Liver (tissue), 8 donors: ENCODE measurements at regions not wholly inside any gene's neighbourhood (a gene's known extent, or its start where the extent isn't known, plus 50 kb on each side); places are given as distances from the start of the nearest gene placed in this dataset.
A peak's percentile ranks its signal among the peaks of the same experiment; 100 is the strongest.

ENCODE experiments used
- DNase-seq: peaks from one replicate; pipeline ENCODE4 v3.0.0-alpha.2; 2017; ENCODE audit warnings: low spot score
- H3K27ac ChIP-seq, 2 donors: one replicate each; pipeline ENCODE4 v1.7.0; 2013; ENCODE audit warnings: inconsistent platforms in 2 of 2, low read length in 2 of 2, control low read depth in 1 of 2, low read depth in 1 of 2, mild to moderate bottlenecking in 1 of 2
- H3K27me3 ChIP-seq, 4 donors: one replicate each; pipeline versions ENCODE4 v1.6.1 to v1.7.0; 2013; ENCODE audit warnings: low read length in 3 of 4, inconsistent platforms in 1 of 4, mild to moderate bottlenecking in 1 of 4, moderate library complexity in 1 of 4; ENCODE audit not compliant: control insufficient read depth in 4 of 4, insufficient read depth in 4 of 4
- H3K36me3 ChIP-seq, 4 donors: one replicate each; pipeline versions ENCODE4 v1.6.1 to v1.7.0; 2013; ENCODE audit warnings: low read length in 3 of 4, mild to moderate bottlenecking in 3 of 4, low read depth in 1 of 4, moderate library complexity in 1 of 4; ENCODE audit not compliant: control insufficient read depth in 4 of 4, insufficient read depth in 3 of 4
- H3K4me1 ChIP-seq, 4 donors: one replicate each; pipeline versions ENCODE4 v1.6.1 to v1.7.0; 2013; ENCODE audit warnings: low read length in 3 of 4, mild to moderate bottlenecking in 3 of 4, moderate library complexity in 1 of 4; ENCODE audit not compliant: control insufficient read depth in 4 of 4, insufficient read depth in 4 of 4
- H3K4me3 ChIP-seq, 3 donors: one replicate each; pipeline versions ENCODE4 v1.6.1 to v1.7.0; 2013; ENCODE audit warnings: low read length in 3 of 3, control low read depth in 1 of 3, low read depth in 1 of 3, mild to moderate bottlenecking in 1 of 3
- H3K9ac ChIP-seq, 2 donors: one replicate each; pipeline ENCODE4 v1.7.0; 2013; ENCODE audit warnings: low read length in 2 of 2, mild to moderate bottlenecking in 2 of 2, moderate library complexity in 2 of 2, control low read depth in 1 of 2, low read depth in 1 of 2
- H3K9me3 ChIP-seq, 4 donors: one replicate each; pipeline versions ENCODE4 v1.6.1 to v1.7.0; 2013; ENCODE audit warnings: low read length in 3 of 4; ENCODE audit not compliant: control insufficient read depth in 4 of 4
- EGR1 ChIP-seq, 2 donors: IDR thresholded peaks; 2 replicates each; pipeline ENCODE4 v1.6.1; 2016 to 2018; ENCODE audit warnings: antibody characterized with exemption in 2 of 2, low read depth in 2 of 2
- FOXA1 ChIP-seq: IDR thresholded peaks from 2 replicates; pipeline ENCODE4 v1.6.1; 2016; ENCODE audit warnings: antibody characterized with exemption
- FOXA2 ChIP-seq: IDR thresholded peaks from 2 replicates; pipeline ENCODE4 v1.6.1; 2016; ENCODE audit warnings: antibody characterized with exemption
- HNF4A ChIP-seq, 2 donors: conservative IDR thresholded peaks; 2 replicates each; pipeline ENCODE4 v1.6.1; 2016; ENCODE audit warnings: antibody characterized with exemption in 2 of 2, mild to moderate bottlenecking in 2 of 2
- HNF4G ChIP-seq: IDR thresholded peaks from 2 replicates; pipeline ENCODE4 v1.6.1; 2016; ENCODE audit warnings: antibody characterized with exemption
- RAD21 ChIP-seq, 2 donors: IDR thresholded peaks; 2 replicates each; pipeline ENCODE4 v1.6.1; 2016; ENCODE audit warnings: antibody characterized with exemption in 2 of 2, mild to moderate bottlenecking in 2 of 2
- REST ChIP-seq: IDR thresholded peaks from 2 replicates; pipeline ENCODE4 v1.6.1; 2016; ENCODE audit warnings: antibody characterized with exemption, mild to moderate bottlenecking
- RXRA ChIP-seq, 2 donors: IDR thresholded peaks; 2 replicates each; pipeline ENCODE4 v1.6.1; 2017 to 2018; ENCODE audit warnings: antibody characterized with exemption in 2 of 2, mild to moderate bottlenecking in 1 of 2
- SP1 ChIP-seq: IDR thresholded peaks from 2 replicates; pipeline ENCODE4 v1.6.1; 2018; ENCODE audit warnings: antibody characterized with exemption, mild to moderate bottlenecking
- TAF1 ChIP-seq: conservative IDR thresholded peaks from 2 replicates; pipeline ENCODE4 v1.6.1; 2016; ENCODE audit warnings: antibody characterized with exemption, mild to moderate bottlenecking
- YY1 ChIP-seq: IDR thresholded peaks from 2 replicates; pipeline ENCODE4 v1.6.1; 2016; ENCODE audit warnings: antibody characterized with exemption, mild to moderate bottlenecking
- ZBTB33 ChIP-seq: IDR thresholded peaks from 2 replicates; pipeline ENCODE4 v1.6.1; 2016; ENCODE audit warnings: antibody characterized with exemption
- WGBS: extraction: QIAGEN DNeasy Blood & Tissue Kit; methylation state at CpG from one replicate; pipeline ENCODE4 v1.1.7; 2013; 5-methylcytosine and 5-hydroxymethylcytosine counted together
- TF ChIP-seq, protein P1 (sequence below): fragments of 150-350 bp; IDR thresholded peaks from 2 replicates; pipeline ENCODE4 v1.5.1; 2017; ENCODE audit warnings: improper control_type of control experiment, low read depth, low read length; ENCODE audit not compliant: missing input control
- TF ChIP-seq, protein P2 (sequence below): IDR thresholded peaks from 2 replicates; pipeline ENCODE4 v1.6.1; 2016; ENCODE audit warnings: antibody characterized with exemption
- TF ChIP-seq, protein P3 (sequence below): IDR thresholded peaks from 2 replicates; pipeline ENCODE4 v1.6.1; 2016; ENCODE audit warnings: antibody characterized with exemption
- donor health status: healthy.
- donor health status: healthy.
- donor health status: healthy.
- donor health status: healthy.
- donor health status: healthy.

DNA sequence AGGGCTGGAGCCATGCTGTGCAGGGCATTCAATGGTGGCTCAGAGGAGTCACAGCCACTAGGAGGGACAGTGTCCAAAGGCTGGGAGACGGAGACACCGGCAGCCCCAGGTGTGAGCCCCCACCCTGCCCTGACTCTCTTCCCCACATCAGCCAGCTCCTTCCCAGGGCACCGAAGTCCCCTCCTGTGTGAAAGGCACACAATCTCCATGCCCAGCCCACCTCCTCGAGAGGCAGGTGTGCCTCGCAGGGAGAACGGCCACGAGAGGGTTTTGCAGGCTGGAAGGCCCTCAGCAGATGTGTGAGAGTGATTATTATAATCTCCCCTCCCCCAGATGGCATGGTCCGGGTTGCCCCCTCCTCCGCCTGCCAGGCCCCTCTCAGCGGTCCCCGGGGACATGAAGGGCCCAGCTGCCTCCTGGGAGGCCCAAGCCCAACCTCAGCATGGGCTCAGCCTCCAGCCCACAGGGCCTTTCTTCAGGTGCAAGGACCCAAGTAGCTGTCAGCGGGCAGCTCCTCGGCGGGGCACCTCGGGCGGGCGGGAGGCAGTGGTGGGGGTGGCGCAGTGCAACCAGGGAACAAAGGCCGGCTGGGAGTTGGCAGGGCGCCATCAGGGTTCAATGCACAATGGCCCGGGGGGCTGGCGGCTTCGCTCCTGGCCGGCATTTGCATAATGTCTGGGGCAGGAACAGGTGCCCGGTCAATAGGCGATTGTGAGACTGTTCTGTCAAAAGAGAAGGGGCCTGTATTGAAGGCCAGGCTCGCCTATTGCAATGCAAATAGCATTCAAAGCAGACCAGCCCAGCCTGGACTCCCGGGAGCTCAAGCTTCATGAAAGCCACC lies 155.3 kb upstream of the ZMIZ1 start:
- WGBS: 75% methylated on average over 28 of the region's 28 CpGs
- H3K4me3 ChIP-seq: no peak overlapping the region
- TF ChIP-seq SP1 (peak; percentile 7), RXRA (IDR thresholded peaks at IDR 0.05) (peak in 1 of 2 donors; percentile 15), FOXA1 (no peak), TAF1 (no peak), RAD21 (IDR thresholded peaks at IDR 0.05) (peak in 1 of 2 donors; percentile 5), HNF4A (conservative IDR thresholded peaks at IDR 0.05) (peak; percentile 22 to 51), YY1 (no peak)
- DNase-seq: peak; percentile 55
- H3K27me3 ChIP-seq: no peaks in the 10 kb centered on the region
- H3K27ac ChIP-seq: no peak overlapping the region
- peaks cover 3 to 28% (median 21%) of the 10 kb centered on the region in 4 donors for H3K4me1 ChIP-seq
- no peak overlapping the region for H3K9ac ChIP-seq
- H3K9me3 ChIP-seq: no peaks in the 10 kb centered on the region
- no peaks in the 10 kb centered on the region for H3K36me3 ChIP-seq

GRCh38 chr10:78914060-78914378 lies 154.7 kb upstream of the ZMIZ1 start:
- Histone ChIP-seq H3K4me3 (no peak overlapping the region), H3K36me3 (no peaks in the 10 kb centered on the region), H3K27me3 (no peaks in the 10 kb centered on the region), H3K27ac (no peak overlapping the region), H3K4me1 (peaks cover 3 to 28% (median 21%) of the 10 kb centered on the region in 4 donors), H3K9me3 (no peaks in the 10 kb centered on the region), H3K9ac (no peak overlapping the region)
- no peak for TF ChIP-seq HNF4G
- TF ChIP-seq EGR1 (IDR thresholded peaks at IDR 0.05; ENCODE audit: low read depth in 2 of 2): no peak
- TF ChIP-seq HNF4A (conservative IDR thresholded peaks at IDR 0.05): no peak
- TF ChIP-seq, protein P1, sequence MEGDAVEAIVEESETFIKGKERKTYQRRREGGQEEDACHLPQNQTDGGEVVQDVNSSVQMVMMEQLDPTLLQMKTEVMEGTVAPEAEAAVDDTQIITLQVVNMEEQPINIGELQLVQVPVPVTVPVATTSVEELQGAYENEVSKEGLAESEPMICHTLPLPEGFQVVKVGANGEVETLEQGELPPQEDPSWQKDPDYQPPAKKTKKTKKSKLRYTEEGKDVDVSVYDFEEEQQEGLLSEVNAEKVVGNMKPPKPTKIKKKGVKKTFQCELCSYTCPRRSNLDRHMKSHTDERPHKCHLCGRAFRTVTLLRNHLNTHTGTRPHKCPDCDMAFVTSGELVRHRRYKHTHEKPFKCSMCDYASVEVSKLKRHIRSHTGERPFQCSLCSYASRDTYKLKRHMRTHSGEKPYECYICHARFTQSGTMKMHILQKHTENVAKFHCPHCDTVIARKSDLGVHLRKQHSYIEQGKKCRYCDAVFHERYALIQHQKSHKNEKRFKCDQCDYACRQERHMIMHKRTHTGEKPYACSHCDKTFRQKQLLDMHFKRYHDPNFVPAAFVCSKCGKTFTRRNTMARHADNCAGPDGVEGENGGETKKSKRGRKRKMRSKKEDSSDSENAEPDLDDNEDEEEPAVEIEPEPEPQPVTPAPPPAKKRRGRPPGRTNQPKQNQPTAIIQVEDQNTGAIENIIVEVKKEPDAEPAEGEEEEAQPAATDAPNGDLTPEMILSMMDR: no peak
- TF ChIP-seq SP1: no peak
- no peak for TF ChIP-seq ZBTB33
- TF ChIP-seq, protein P2, sequence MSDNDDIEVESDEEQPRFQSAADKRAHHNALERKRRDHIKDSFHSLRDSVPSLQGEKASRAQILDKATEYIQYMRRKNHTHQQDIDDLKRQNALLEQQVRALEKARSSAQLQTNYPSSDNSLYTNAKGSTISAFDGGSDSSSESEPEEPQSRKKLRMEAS: no peak
- TF ChIP-seq RXRA (IDR thresholded peaks at IDR 0.05): no peak
- no peak for TF ChIP-seq FOXA2
- no peak for TF ChIP-seq TAF1
- no peak for TF ChIP-seq REST
- TF ChIP-seq, protein P3, sequence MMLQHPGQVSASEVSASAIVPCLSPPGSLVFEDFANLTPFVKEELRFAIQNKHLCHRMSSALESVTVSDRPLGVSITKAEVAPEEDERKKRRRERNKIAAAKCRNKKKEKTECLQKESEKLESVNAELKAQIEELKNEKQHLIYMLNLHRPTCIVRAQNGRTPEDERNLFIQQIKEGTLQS: no peak
- TF ChIP-seq RAD21 (IDR thresholded peaks at IDR 0.05): no peak
- WGBS: 75% methylated on average over 10 of the region's 10 CpGs
- DNase-seq: no peak
